Hematopoietic multipotent progenitor cell treated with erythropoietin and hydrocortisone succinate and interleukin-3 and kit ligand, for 17 days (in vitro differentiated cells): ENCODE measurements at regions not wholly inside any gene's neighbourhood (a gene's known extent, or its start where the extent isn't known, plus 50 kb on each side); places are given as distances from the start of the nearest gene placed in this dataset.

Source experiments
- DNase-seq: peaks from one replicate; pipeline ENCODE4 v3.0.0-alpha.2; 2015; ENCODE audit warnings: low spot score

DNA sequence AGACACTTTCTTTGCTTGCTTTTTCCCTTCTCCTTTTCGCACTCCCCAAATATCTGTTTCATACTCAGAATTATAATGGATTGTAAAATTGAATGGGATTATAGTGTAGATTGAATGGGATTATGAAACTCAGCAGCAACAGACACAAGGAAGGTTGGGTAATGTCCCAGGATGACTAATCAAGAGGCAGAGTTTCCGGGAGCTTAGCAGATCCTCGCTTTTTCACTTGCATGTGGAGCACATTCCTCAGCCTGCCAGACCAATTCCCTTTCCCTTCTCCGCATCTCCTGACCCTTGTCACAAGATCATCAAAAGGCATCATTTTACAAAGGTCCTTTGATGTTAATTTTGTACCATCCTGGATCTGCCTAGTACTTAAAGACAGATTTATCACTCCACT lies 55.1 kb upstream of the SLC1A1 start:
- no peak for DNase-seq

DNA sequence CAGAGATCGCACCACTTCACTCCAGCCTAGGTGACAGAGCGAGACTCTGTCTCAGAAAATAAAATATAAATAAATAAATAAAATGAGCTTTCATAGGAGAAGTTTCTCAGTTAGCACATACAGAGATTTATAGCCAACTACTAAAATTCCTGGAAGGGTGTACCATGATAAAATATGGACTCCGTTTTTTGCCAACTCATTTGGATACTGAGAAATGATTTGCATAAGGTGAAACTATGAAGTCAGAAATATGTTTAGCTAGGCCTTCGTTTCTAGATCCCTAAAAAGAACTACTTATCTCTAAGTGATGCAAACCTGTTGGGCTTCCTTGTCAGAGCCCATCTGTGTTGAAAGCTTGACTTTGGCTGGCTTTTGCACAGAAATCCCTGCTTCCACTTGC lies 56.9 kb upstream of the SLC1A1 start:
- no peak for DNase-seq

DNA sequence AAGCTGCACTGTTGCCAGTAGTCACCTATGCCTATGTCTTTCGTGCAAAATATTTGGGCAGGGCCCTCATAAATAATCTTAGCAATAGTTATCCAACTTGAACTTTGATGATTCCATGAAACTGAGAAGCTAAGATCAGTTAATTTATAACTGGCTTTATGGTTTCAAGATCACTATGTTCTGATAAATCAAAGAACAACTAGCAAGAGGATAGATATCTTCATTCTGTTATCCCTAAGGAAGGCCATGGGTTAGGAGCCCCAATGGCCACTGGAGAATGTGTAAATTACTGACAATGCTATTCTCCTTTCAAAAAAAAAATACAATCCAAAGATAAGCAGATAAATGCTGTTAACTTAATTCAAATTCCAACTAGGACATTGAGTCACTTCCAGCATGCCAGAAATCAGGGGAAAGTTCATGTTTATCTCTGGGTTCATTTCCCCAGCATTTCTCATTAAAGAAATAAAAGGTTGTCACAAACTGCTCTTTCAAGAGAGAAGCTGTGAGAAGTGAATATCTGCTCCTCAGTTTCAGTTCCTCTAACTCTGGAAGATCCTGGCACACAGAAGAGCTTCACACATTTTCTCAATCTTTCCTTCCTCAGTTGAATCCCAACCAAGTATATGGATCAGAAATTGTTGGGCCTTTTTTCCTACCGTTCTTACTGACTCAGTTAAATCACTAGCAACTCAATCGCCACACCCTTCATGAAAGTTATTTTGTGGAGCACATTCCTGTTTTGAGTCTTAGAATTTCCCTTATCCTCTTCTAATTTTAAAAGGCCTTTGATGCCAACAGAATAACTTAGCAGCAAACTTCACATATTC lies 59.6 kb upstream of the SLC1A1 start:
- no peak for DNase-seq

DNA sequence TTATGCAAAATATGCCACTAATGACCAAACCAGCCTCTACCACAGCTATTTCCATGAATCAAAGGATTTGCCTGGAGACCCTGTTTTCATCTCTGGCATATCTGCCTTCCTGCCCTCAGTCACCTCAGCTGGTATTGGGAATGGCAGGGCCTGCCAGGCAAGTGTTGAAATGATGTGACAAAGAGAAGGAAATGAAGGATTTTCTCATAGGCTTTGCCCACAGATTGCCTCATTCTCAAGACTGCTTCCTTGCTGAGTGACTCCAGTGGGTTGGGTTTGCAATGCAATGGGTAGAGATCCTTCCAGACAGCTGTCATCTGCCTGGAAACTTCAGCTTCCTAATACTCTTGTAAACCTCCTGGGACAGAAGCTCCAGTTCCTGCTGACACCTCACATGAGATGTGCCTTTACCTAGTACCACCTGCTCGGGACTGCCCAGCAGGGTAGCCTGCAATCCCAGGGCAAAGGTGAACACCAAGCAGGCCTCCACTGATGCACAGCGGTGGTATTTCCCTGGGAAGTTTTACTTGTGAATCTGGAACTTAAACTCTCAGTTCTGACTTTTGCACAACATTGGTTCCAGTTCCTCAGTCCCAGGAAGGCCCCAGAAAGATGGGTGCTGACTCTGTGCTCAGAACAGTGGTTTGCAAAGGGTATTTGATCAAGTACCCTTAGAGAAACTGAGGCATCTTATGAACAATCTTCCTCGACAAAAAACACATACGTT lies 64.8 kb upstream of the SLC1A1 start:
- DNase-seq: no peak

DNA sequence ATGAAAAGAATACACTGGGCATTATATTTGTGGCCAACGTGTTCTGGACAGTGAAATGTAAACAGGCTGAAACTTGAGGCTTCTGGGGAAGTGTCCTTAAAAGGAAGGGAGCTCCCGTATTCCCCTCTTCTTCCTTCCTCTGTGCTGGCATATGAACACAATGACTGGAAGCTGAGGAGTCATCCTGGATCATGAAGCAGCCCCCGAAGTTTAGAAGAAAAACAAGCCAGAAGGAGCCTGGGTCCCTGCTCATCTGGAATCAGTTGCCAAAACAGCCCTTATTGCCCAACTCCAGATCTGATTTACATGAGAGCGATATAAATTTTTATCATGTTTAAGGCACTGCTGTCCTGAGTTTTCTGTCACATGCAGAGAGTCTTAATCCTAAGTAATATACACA lies 65.4 kb upstream of the SLC1A1 start:
- DNase-seq: no peak

DNA sequence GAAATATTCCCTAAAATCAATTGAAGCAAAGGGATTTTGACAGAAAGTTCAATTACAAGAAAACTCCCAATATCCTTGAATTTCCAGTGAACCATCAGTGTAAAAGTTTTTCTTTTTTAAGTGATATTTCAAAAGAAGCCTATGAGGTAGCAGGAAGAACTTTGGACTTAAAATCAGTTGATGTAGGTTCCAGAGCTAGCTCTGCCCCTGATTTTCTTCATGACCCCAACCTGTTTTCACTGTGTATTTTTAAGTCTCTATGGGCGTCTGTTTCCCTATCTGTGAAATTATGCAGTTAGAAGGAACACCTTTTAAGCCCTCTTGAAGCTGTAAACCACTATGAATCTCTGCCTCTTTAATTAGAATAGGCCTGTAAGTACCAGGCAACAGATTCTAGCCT lies 66.2 kb upstream of the SLC1A1 start:
- DNase-seq: no peak

DNA sequence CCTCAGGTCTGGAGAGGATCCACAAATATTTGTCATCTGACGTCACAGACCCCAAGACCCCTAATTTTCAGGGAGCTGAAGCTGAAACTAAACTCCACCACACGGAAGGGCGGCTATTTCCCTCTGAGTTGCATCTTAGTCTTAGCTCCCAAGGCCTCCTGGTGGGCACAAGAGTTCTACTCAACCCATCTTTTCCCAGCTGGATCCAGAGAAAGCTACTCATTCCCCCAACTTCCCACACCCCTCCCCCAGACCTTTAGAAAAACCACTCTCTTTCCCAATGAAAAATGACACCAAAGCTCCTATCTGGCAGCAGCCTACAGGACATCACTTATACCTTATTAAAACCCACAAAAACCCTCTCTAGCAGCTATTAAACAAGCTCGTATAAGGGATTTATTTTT lies 67.1 kb upstream of the SLC1A1 start:
- DNase-seq: no peak

DNA sequence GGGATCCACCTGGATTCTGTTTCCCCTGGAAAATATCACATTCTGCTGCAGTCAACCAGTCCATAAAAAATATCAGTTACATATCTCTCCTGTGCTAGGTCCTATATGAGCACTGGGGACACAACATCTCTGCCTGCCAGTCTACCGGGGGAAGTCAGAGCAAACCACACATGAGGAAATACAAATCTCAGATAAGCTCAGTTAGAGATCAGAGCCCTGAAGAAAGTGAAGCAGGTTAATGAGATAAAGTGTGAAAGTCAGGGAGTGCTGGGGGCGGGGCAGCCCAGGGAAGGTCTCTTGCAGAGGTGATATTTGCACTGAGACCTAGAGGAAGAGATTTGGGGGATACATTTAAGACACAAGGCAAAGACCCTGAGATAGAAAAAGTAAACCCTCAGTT lies 67.8 kb upstream of the SLC1A1 start:
- no peak for DNase-seq

DNA sequence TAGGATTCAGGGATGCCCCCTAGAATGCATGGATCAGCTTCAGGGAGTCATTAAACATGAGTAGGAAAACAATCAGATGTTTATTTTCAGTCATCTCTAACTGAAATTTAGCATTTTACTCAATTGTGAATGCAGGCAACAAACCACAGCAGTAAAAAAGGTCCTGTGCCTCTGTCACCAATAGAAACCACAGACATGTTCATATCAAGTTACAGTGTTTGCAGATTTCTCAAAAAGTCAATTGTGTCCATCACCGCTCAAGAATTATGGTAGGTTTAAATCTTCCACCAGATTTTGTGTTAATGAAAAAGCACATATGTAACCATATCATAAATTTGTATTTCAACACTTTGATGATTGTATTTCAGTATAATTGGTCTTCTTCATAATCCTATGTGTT lies 68.4 kb upstream of the SLC1A1 start:
- DNase-seq: no peak

DNA sequence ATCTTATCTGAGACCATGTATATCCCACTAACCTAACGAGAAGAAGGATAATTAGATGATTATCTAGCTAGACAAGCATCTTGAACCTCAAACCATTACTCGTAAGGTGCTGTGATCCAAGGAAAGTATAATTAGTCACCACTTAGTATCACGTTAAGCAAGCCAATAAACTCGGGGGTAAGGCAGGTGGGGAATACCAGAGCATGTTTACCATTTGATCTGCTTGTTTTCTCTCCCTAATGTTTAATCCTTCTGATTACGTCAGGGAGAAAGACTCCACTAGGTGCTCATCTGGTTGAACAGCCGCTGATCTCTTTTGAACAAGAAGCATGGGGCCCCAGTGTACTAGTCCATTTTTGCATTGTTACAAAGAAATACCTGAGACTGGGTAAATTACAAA lies 69.9 kb upstream of the SLC1A1 start:
- no peak for DNase-seq

DNA sequence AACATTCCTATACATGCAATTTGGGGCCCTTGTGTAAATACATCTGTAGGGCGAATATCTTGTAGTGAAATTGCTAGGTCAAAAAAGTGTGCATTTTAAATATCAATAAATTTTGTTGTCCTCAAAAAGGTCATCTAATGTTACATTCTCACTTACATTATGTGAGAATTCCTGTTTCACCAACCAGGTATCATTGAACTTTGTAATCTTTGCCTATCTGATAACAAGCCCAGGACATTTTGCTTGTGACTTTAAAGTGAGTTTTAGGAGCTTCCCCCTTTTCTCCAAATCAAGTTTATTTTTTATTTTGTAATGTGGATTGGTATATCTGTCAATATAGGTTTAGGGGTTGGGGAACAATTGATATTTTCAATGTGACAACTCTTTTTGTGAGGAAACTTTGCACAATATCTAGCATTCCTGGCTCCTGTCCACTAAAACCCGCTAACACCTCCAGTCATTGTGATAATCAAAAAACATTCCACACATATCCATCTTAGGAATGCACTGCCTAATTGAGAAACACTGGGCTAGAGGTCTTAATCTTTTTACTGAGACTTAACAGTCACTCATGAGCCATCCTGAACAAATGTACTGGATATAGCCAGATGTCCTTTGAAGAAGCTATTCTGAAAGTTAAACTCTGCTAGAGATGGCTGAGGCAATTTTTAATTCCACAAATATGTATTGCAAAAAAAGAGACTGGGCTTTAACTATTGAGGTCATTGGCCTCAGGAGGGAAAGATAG lies 72.5 kb upstream of the SLC1A1 start:
- DNase-seq: no peak

DNA sequence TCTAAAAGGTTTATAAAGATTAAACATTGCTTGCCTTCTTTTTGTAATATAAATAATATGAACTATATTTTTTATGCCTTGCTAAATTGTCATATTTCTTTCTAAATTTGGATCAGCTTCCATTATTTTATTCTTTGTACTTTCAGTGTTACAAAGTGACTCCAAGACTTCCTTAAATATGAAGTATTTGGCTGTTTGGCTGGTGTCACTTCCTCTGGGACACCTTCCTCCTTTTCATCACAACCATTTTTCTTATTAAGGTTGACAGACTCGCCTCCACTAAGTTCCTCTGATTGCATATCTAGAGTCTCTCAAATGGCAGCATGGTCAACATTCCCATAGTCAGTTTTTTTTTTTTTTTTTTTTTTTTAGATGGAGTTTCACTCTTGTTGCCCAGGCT lies 73.8 kb upstream of the SLC1A1 start:
- no peak for DNase-seq

DNA sequence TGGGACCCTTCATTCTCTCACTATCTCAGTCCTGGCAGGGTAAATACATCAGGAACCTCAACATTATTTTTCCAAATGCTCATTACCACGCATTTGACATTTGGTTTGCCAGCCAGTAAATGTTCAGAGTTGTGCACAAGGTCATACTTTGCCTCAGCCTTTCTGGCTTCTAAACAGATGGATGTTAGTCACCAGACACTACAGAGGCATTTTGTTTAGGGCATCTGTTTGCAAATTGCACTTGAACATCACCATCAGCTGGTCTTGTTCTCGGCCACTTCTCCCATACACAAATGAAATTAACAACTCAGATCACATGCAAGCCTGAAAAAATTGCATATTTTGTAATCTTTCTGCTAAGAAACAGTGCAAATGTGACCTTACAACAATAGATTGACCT lies 75.0 kb upstream of the SLC1A1 start:
- DNase-seq: no peak

DNA sequence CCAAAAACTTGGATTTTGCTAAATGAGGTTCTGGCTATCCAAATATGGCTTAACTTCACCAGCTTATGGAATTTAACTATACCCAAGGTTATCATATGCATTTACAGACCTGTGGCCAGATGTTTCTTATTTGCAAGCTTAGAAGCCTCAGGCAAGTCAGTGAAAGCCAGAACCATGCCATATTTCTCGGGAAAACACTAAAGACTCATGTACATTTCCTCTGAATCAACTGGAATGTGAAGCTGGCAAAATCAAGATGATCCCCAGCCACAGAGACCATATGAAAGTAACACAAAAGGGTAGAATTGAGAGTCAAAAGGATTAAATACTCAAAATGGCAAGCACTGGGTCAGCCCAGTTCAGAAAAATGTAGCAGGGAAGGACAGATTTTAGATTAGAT lies 76.4 kb upstream of the SLC1A1 start:
- no peak for DNase-seq

DNA sequence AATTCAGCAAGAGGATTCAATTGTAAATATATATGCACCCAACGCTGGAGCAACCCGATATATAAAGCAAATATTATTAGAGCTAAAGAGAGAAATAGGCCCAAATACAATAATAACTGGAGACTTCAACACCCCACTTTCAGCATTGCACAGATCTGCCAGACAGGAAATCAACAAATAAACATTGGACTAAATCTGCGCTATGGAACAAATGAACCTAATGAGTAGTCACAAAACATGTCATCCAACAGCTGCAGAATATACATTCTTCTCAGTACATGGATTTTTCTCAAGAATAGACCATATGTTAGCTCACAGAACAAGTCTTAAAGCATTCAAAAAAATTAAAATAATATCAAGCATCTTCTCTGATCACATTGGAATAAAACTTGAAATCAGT lies 86.1 kb upstream of the SLC1A1 start:
- no peak for DNase-seq

DNA sequence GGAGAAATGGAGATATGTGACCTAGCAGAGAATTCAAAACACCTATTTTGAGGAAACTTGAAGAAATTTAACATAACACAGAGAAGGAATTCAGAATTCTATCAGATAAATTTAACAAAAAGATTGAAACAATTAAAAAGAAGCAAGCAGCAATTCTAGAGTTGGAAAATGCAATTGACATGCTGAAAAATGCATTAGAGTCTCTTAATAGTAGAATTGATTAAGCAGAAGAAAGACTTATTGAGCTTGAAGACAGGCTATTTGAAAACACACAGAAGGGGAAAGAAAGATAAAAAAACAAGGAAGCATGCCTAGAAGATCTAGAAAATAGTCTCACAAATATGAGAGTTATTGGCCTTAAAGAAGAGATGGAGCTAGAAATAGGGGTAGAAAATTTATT lies 87.8 kb upstream of the SLC1A1 start:
- no peak for DNase-seq

DNA sequence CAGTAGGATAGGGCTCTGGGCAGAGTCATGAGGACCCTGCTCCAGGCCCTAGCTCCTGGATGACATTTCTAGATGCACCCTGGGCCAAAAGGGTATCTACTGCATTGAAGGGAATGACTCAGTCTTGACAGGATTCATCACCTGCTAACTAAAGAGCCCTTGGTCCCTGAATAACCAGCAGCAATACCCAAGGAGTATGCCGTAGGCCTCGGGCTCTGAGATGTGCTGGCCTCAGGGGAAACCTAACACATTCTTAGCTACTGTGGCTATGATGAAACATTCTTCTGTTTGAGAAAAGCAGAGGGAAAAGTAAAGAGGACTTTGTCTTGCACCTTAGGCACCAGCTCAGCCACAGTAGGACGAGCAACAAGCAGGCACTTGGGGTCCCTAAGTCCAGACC lies 89.5 kb upstream of the SLC1A1 start:
- no peak for DNase-seq

DNA sequence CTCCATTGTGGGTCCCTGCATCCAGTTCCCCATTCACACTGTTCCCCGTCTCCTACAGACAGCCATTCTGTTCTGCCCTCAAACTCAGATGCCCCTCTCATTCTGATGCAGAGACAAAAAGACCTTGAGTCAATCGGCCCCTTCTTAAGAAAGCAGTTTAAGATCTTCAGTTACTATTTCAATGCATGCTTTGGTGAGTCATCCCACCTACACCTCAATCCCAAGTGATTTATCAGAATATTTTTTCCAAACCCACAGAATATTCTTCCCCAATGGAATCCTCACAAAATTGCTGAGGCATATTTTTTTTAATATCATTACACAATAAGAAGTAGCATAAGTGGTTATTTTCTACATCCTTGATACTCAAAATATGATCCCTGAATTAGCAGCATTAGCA lies 92.4 kb upstream of the SLC1A1 start:
- no peak for DNase-seq

DNA sequence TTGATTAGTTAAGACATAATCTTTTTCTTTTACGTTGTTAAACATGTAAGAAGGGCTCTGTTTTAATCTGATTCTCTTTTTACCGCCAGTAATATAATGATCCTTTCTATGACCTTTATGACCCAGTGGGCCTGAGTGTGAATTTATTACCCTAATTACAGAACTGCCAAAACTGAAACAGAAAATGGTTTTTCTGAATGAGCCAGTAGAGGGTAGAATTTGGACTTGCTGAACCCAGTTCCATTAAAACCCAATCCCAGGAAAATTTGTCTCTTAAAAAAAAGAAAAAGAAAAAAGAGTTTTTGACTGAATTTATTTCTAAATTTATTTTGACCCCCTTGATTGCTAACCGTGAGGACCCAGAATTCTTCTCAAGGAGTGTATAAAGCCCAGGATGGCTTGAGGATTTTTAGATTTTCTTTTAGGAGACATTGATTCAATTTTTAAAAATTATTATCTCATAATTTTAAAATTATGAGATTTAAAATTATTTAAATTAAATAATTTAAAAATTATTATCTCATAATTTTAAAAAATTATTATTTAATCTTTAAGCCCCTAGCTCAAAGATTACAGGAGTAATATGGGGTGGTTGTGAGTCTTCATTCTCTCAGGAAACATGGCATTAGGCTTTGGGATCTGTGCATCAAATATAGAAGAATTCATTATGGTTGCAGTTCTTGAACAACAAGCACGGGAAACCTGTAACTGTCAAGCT lies 94.1 kb upstream of the GLIS3 start:
- DNase-seq: no peak

DNA sequence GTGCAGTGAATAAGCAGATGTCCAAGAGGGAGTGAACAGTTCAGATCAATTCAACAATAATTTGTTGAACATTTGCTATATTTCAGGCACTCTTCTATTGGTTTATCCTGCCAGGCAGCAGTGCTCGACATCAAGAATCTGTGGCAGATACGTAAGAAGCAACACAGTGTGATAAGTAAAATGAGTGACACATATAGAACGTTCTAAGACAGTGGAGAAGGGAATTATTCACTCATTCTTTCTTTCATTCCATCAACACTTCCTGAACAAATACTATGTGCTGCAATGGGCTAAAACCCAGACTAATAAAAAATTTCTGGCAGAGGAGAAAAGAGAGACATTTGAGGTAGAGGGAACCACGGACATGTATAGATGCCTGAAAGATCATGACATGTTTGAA lies 89.9 kb upstream of the GLIS3 start:
- DNase-seq: no peak

DNA sequence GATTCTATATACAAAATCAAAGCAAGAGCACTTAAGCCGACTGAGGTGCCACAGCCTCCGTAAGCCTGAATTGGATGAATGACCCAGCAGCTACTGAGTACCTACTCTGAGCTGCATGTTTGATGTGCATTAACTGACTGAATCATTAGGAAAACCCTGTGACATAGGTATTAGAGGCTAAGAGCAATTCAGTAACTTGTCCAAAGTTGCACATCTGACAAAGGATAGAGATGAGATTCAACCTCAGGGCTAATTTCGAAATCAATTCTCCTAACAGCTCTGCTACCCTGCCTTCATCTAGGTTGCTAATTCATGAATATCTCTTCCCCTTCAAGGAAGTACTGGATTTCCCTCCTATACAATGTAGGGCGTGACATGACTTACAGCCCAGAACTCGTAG lies 89.1 kb upstream of the GLIS3 start:
- no peak for DNase-seq

DNA sequence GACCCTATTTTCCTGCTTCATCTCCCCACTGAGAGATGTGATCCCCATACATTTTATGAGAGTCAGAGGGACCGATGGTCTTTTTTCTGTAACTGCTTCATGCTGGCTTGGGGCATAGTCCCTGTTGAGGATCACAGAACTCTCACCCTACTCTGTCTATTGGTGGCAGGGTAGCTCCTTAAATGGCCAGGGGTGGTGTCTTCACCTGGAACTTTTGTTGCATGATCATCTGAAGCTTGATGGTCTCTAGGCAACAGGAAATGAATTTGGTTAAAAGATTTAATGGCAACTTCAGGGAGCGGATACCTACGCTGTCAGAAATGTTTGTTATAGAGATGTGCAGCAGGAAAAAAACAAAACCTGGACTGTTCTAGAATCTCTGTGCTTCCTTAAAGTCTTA lies 87.0 kb upstream of the GLIS3 start:
- DNase-seq: no peak

DNA sequence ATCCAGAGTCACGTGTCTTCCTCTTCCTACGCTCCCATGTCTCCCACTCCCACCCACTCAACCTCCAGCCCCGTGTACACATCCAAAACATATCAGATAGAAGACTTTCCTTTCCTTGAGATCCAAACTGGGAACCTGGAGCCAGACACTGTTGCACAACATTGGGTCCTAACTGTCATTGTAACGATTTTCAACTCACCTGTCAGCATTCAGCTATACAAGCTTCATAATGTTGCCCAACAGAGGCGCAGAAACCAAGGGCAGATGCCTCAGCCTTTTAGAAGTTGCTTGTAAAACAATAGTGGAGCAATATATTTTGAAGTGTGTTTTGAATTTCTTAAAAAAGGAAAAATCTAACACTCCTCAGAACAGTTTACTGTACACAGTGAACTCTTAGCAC lies 84.9 kb upstream of the GLIS3 start:
- DNase-seq: no peak
